Middle frontal gyrus (tissue), 1 donor: ENCODE measurements at regions not wholly inside any gene's neighbourhood (a gene's known extent, or its start where the extent isn't known, plus 50 kb on each side); places are given as distances from the start of the nearest gene placed in this dataset.

Source experiments
- DNase-seq: peaks from one replicate; pipeline ENCODE4 v3.0.0-alpha.2; 2015; ENCODE audit warnings: low spot score; ENCODE audit errors: extremely low spot score

- DNase-seq = no peak
Observed at GRCh38 chr1:84759756-84760155, 69.5 kb upstream of the SSX2IP start.

GRCh38 chr1:84758968-84759491, 68.8 kb upstream of the SSX2IP start:
- DNase-seq = peak; percentile 54

GRCh38 chr1:84758476-84758875, 68.2 kb upstream of the SSX2IP start:
- DNase-seq = no peak

GRCh38 chr1:84757301-84757700, 67.0 kb upstream of the SSX2IP start:
- no peak for DNase-seq

GRCh38 chr1:84756455-84757082, 66.3 kb upstream of the SSX2IP start:
- DNase-seq = no peak

GRCh38 chr1:84756001-84756400, 65.7 kb upstream of the SSX2IP start:
- no peak for DNase-seq

GRCh38 chr1:84755216-84755615, 65.0 kb upstream of the SSX2IP start:
- no peak for DNase-seq

GRCh38 chr1:84754386-84754703, 64.1 kb upstream of the SSX2IP start:
- DNase-seq = no peak

- DNase-seq = peak; percentile 77
Observed at GRCh38 chr1:84753516-84754385, 63.5 kb upstream of the SSX2IP start.

GRCh38 chr1:84750110-84750730, 60.0 kb upstream of the SSX2IP start:
- no peak for DNase-seq

- DNase-seq = no peak
Observed at GRCh38 chr1:84749427-84749826, 59.2 kb upstream of the SSX2IP start.

- DNase-seq = no peak
Observed at GRCh38 chr1:84748364-84748763, 58.1 kb upstream of the SSX2IP start.

GRCh38 chr1:84745857-84746256, 55.6 kb upstream of the SSX2IP start:
- no peak for DNase-seq

- DNase-seq = no peak
Observed at GRCh38 chr1:84743896-84744295, 53.6 kb upstream of the SSX2IP start.

- no peak for DNase-seq
Observed at GRCh38 chr1:84742653-84743052, 52.4 kb upstream of the SSX2IP start.

GRCh38 chr1:84740050-84740714, 49.9 kb upstream of the SSX2IP start:
- no peak for DNase-seq
